Fibroblast of skin of left biceps (primary cell): ENCODE measurements at regions not wholly inside any gene's neighbourhood (a gene's known extent, or its start where the extent isn't known, plus 50 kb on each side); places are given as distances from the start of the nearest gene placed in this dataset.

Experiments
- DNase-seq, 2 experiments: peaks; one replicate each; pipeline ENCODE4 v3.0.0-alpha.2; 2013; ENCODE audit warnings: low read depth in 2 of 2

DNA sequence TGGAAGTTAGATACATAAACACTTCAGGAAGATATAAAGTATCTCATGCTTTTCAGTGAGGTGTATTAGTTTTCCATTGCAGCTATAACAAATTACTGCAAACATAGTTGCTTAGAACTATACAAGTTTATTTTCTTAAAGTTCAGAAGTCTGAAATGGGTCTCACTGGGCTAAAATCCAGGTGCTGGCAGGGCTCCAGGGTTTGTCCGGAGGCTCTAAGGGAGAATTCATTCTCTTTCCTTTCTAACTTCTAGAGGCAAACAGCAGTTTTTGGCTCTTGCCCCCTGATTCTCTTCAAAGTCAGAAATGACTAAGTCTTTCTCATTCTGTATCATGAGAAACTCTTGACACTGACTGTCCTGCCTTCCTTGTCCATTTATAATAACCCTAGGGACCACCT is 138.8 kb downstream of the AASDHPPT start:
- no peak for DNase-seq

DNA sequence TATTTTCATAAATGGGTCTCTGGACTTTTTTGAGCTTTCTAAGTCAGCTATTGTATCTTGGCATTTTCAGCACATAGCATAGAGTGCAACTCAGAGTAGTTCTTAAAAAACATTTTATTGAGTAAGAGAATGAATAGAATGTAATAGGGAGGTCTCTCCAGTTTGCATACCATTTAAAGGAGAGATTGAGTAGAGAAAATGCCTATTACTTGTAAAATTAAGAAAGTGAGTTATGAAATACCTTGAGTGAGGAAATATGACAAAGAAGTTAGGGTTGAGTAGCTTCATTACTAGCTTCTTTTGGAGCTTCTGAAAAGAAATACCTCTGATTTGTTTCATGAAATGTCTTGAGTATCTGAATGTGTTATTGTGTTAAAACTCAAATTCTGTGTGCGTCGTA is 140.0 kb downstream of the AASDHPPT start:
- no peak for DNase-seq

DNA sequence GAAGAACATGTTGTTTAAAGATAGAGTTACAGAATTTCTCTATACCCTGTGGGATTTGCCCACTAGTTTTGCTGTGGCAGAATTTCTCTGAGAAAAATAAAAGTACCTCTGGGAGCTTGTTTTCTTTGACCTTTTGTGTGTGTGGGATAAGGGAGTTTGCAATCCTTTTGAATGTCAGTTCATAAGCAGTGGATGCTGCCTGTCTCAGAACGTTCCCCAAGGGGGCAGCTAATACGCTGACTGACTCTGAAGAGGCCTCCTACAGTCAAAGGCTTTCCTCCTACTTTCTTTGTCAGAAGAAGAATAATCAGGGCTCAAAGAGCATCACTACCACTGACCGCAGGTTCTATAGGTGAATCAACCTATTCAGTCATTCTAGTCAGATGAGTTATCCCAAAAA is 140.6 kb downstream of the AASDHPPT start:
- no peak for DNase-seq

DNA sequence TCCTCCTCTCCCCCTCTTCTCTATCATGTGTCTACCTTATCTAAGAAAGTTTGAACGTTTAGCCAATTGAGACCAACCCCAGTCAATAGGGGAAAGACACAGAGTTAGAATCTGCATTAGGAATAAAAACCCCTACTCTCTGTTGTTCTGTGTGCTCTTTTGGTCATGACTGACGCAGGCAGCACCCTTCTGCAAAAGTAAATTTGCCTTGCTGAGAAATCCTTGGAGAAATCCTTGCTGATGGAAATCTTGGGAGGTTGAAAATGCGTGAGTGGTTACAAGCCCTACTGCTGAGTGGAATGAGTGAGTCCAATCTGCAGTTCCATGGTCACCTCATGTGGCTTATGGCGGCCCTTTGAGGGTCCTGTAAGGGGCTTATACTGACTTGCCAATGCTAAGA is 145.2 kb downstream of the AASDHPPT start:
- no peak for DNase-seq

DNA sequence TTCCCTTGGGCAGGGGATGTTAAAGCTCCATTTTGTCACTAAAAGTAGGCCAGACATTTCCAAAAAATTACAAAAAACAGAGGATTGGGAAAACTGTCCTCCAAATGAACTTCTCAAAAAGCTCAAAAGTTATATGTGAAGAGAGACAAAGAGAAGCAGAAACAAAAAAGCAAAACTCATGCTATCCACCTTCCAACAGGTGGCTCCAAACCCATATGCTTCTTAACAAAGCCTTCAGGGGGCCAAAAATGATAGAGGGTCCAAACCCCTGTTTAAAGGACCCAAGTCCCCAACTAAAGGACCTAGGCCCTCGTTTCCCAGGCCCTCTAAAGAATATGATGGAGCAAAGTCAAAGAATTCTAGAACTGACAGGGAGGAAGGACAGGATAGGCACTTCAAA is 146.7 kb downstream of the AASDHPPT start:
- DNase-seq: no peak

DNA sequence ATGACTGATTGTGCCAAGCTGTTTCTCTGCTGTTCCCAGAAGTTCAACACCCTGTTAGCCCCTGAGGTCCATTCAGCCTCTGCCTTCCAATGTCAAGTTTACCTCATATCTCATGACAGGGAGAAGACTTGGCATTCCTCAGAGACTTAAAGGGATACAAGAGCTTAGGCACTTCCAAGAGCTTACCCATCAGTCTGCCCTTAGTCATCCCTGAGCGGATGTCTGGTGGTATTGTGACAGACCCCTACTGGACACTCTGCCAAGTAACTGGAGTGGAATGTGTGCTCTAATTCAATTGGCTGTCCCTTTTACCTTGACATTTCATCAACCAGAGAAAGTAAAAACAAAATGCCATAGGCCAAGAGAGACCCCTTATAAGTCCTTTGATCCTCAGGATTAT is 151.5 kb downstream of the AASDHPPT start:
- no peak for DNase-seq

DNA sequence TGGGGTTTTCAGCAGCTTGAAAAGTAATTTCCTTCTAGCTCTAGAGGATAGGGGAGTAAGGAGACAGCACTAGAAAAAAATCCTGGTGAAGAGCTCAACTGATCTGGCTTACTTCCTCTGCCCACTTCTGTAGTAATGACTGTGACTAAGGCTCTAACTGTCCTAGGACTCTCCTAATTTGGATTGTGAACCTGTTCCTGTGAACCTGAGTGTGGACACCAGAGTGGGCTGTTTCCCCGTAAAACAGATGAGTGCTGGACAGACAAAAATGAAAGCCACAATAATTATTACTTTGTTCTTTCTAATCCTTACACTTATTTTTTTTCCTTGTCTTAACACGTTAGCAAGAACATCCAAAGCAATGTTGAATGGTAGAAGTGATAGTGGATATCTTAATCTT is 154.1 kb downstream of the AASDHPPT start:
- DNase-seq: peak in 1 of 2 experiments; percentile 3

DNA sequence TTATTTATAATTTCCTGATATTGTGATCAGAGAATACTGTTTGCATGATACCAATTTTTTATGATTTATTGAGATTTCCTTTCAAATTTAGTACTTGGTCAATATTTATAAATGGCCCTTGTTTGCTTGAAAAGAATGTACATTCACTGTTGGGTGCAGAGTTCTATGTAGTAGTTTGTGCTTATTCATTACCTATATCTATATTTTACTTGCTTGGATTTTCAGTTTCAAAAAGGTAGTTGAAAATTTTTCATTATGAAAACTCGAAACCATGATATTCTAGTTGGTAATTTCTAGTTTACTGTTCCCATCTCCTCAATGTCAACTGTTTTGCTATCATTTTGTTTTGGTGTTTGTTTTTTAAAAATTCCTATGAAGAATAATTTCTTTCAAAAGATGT is 155.7 kb downstream of the AASDHPPT start:
- DNase-seq: no peak

DNA sequence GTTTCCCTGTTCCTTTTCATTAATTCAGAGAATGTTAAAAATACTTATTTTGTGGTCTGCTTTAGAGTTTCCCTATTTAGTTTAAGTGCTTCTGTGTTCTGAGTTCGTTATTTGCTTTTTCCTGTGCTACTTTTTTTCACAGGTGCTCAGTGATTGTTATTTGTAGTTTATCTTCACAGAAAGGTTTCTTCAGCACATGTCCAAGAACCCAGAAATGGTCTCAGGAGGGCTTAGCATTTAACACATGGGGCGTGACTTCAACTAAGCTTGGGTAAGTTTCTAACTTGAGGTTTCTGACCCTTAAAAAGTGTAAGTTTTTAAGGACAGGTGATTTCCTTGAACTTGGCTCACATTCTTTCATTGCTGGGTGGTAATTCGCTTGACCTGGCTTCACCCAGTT is 157.3 kb downstream of the AASDHPPT start:
- DNase-seq: no peak

DNA sequence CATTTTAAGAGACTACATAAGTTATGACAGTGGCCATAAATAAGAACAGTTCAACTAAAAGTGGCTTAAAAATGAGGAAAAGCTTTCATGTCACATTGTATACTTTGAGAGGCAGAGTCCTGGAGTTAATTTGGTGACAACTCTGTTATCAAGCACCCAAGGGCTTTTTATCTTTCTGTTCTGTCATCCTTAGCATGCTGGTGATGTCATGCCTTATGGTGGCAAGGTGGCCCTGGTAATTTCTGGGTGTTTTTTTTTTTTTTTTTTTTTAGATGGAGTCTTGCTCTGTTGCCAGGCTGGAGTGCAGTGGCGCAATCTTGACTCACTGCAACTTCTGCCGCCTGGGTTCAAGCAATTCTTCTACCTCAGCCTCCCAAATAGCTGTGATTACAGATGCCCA is 158.8 kb downstream of the AASDHPPT start:
- no peak for DNase-seq

DNA sequence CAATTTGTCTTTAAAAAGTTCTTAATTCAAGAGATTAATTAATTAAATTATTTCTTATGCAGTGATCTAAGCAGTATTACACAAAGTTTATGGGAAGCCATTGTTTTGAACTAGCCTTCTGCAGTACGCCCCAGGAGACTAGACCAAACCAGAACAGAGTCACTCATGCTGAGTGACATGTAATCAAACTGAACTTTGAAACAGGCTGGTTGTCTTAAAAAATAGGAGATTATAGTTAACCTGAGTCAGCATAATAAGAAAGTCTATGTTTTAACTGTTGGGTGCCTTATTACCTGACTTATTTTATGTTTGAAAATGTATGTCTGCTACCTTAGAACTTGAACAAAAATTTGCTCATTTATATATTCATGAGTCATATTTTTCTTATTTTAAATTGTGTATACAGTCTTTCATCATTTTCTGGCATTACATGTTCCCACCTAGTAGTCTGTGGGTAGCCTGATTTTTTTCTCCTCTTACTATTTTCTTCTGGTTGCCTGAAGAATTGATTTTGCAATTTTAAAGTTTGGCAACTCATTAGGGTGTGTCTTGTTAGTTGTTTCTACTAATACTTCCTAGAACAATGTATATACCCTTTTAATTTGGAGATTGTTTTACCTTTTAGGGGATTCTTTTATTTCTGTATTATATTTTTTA is 161.4 kb downstream of the AASDHPPT start:
- DNase-seq: no peak

DNA sequence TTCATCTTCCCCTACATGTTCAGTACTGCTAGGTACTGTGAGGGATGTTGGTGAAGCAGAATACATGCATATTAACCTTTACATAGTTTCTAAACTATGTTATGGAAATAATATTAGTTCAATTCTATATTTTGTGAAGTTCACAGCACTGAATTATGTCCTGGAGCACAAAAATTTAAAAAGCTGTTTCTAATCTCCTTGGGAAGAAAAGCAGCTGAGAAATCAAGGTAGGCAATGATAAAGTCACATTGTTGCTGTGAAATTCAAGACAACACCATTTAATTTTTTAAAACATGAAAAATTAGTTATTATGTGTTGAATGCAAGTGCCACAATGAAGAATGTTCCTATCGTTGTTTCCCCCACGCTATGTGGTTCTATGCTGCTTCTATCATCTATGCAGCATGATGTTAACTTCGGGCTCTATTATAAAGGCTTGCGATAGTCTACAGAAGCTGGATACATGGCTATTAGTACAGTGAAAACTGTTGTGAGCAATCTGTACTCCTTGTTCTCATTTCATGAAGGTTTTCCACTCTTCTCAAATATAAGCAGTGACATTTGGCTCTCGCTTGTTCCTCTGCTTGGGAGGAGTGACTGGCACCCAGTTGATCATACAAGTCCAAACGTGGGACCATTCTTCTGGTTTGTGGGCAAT is 164.3 kb downstream of the AASDHPPT start:
- DNase-seq: no peak

DNA sequence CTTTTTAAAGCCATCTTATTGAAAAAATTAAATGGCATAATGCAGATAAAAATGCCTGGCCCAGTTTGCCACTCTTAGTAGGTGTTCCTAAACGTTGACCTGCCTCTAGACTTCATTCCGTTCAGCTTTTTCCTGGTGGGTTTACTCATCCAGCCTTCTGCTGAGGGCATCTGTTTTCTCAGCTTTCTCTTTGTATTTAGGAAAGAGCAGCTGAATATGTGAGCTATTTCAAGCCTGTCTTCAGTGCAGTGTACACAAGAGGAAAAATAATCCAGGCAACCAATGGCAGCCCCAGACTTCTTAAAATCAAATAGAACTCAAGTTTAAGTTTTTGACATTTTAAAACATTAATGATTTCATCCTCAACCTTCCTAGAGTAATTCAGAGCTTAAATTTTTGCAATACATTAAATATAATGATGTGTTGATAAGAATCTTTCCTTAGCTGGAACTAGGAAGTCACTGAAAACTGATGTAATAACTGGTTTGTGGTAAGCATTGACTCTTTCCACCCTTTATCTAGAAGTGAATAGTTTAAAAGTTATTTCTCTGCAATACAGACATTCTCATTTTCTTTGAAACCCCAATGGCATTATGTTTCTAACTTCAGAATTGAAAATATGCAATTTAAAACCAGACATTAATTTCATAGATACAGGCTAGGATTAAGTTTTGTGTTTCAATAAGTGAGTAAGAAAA is 165.4 kb downstream of the AASDHPPT start:
- peak; percentile 26 to 28 for DNase-seq

DNA sequence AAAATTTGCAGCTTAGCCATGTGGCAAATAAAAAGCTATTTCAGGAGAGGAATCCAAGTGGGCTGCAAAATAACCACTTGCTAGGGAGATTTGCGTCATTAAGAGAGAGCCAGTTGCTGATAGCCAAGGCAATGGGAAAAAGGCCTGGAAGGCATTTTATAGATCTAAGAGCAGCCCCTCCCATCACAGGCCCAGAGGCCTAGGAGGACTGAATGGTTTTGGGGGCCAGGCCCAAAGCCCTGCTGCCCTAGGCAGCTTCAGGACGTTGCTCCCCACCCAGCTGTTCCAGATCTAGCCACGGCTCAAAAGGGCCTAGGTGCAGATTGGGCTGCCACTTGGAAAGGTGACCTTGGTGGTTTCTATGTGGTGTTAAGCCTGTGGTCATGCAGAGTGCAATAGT is 169.0 kb downstream of the AASDHPPT start:
- no peak for DNase-seq

DNA sequence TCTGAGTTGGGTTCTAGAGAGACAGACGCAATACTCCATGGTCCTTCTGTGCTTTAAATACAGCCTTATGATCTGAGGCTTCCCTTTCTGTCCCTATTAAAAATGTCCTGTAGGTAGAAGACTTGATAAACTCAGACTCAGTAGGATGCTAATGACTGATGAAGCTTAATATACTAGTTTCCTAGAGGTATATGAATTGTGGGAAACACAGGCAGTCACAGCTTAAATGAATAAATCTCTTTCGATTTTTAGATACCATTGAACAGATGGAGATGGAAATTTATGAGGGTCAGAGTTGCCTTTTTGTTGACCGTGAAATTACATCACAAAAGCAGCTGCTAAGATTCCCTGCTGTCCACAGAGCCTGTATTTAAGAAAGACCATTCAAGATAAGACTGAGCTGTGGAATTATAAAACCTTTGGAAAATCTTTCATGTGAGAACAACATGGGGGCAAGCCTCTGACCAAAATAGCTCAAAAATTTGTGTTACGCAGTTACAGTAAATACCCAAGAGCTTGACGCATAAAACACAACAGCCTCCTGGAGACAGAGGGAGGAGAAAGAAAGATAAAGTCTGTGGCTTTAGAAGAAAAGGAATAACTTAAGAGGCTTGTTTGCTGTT is 172.3 kb downstream of the AASDHPPT start:
- DNase-seq: peak in 1 of 2 experiments; percentile 4

DNA sequence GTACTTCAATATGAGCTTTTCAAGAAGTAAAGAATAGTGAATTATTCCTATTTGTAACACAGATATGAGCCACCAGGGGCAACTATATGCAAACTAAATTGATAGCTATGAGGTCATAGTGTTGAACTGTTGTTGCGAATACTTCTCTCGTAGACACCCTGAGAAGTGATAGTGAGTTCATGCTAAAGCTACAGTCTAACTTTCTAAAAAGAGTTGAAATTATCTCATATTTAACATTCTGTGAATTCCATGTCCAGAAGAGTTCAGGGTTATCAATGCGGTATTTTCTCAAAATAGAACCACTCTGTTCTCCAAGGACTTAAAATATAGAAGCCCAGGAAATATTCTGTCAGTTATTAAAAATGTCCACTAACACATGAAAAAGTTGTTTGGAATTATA is 185.4 kb downstream of the AASDHPPT start:
- no peak for DNase-seq

DNA sequence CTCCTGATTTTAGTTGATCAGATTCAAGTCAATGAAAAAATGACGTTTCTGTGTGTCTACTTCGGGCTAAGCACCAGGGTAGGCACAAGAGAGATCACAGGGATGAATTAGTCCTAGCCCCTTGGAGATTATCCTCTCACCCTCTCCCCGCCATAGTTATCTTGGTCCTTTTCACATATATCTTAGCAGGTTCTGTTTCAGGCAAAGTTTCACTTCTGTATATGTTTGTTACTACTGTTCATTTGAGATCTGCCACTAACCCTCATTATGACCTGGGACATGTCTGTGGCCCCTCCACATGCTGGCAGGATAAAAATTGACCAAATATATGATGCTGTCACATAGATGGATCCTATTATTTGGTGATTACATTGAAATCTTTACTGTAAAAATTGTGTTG is 186.1 kb downstream of the AASDHPPT start:
- no peak for DNase-seq

DNA sequence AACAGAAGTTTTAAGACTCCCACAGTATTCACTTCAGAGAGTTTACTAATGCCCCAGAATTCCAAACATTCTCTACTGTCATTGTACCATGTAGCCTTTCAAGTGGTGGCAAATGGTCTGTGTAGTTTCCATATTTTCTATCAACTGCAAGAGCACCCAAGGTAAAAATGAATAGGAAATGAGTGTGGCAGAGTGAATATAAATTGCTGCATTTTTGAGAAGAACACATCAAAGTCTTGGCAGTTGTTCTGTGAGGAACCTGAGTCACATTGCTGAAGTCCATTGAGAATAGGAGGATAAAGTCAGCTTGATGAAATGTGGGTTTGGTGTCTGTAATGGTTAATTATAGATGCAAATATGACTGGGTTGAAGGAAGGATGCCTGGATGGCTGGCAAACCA is 193.6 kb downstream of the AASDHPPT start:
- no peak for DNase-seq

DNA sequence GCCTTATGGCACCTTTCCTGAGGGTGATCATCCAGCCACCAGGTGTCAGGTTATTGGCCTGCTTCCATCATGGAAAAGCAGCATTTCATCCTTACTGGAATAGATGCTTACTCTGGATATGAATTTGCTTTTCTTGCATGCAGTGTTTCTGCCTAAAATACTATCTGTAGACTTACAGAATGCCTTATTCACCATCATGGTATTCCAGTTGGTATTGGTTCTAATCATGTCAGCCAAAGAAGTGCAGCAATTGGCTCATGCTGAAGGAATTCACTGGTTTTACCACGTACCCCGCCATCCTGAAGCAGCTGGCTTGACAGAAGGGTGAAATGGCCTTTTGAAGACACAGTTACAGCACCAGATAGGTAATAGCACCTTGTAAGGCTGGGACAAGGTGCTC is 194.2 kb downstream of the AASDHPPT start:
- no peak for DNase-seq

DNA sequence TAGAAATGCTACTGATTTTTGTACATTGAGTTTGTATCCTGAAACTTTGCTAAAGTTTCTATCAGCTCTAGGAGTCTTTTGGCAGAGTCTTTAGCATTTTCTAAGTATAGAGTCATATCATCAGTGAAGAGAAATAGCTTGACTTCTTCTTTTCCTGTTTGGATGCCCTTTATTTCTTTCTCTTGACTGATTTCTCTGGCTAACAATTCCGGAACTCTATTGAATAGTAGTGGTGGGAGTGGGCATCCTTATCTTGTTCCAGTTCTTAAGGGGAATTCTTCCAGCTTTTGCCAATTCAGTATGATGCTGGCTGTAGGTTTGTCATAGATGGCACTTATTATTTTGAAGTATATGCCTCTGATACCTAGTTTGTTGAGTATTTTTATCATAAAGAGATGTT is 197.7 kb downstream of the AASDHPPT start:
- no peak for DNase-seq

DNA sequence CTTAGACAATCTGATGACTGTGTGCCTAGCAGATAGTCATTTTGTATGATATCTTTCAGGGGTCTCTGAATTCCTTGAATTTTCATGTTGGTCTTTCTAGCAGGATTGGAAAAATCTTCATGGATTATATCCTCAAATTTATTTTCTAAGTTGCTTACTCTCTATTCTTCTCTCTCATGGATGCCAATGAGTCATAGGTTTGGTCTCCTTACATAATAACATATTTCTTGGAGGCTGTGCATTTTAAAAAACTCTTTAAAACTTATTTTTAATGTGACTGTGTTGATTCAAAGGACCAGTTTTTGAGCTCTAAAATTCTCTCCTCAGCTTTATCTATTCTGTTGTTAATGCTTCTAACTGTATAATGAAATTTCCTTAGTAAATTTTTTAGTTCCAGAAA is 198.7 kb downstream of the AASDHPPT start:
- no peak for DNase-seq

DNA sequence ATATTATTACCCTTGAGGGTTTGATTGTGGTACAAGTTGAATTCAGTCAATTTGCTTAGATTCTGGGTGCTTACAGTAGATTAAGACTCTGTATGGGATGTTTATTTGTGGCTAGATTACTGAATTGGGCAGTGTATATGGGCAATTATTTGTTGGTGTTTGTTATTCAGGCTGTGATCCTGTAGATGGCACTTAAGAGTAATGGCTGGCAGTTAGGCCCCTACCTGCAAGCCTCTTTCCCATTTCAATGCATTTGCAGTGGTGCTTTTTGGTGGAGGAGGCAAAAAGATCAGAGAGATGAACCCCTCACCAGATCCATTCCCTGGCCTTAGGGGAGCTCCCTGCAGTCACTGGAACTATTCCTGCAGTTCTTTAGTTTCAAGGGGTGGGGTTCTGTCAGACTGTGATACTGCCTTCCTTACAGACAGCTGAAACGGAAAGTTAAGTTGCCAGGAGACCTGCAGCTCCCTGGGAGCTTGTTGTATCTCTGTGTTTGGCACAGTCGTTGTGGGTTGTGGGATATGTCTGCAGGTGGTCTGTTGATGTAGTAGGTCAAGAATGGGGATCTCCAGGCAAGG is 199.5 kb downstream of the AASDHPPT start:
- DNase-seq: no peak
